ENCODE measurements at regions not wholly inside any gene's neighbourhood (a gene's known extent, or its start where the extent isn't known, plus 50 kb on each side); places are given as distances from the start of the nearest gene placed in this dataset.

GRCh38 chr10:78146200-78146599 lies 112.5 kb downstream of the RPS24 start:
- no peak overlapping the region for H3K27ac ChIP-seq
- TF ChIP-seq ZFX (IDR thresholded peaks at IDR 0.05; ENCODE audit: borderline replicate concordance) (no peak), CTCF (IDR thresholded peaks at IDR 0.05) (no peak)

- no peak overlapping the region for H3K27ac ChIP-seq
- TF ChIP-seq CTCF (IDR thresholded peaks at IDR 0.05) (no peak), ZFX (IDR thresholded peaks at IDR 0.05; ENCODE audit: borderline replicate concordance) (no peak)
Measured at GRCh38 chr10:78147202-78147601, 113.5 kb downstream of the RPS24 start.

GRCh38 chr10:78148216-78148960 lies 114.7 kb downstream of the RPS24 start:
- no peak for TF ChIP-seq ZFX (IDR thresholded peaks at IDR 0.05; ENCODE audit: borderline replicate concordance)
- no peak for TF ChIP-seq CTCF (IDR thresholded peaks at IDR 0.05)
- no peak overlapping the region for H3K27ac ChIP-seq

GRCh38 chr10:78148961-78149612 lies 115.4 kb downstream of the RPS24 start:
- TF ChIP-seq CTCF (IDR thresholded peaks at IDR 0.05), result no peak
- no peak for TF ChIP-seq ZFX (IDR thresholded peaks at IDR 0.05; ENCODE audit: borderline replicate concordance)

GRCh38 chr10:78150756-78151155 lies 117.1 kb downstream of the RPS24 start:
- no peak overlapping the region for H3K27ac ChIP-seq
- TF ChIP-seq CTCF (IDR thresholded peaks at IDR 0.05), result no peak
- TF ChIP-seq ZFX (IDR thresholded peaks at IDR 0.05; ENCODE audit: borderline replicate concordance), result no peak

More at GRCh38 chr10:78148961-78149612, 115.4 kb downstream of the RPS24 start:
- no peak overlapping the region for H3K27ac ChIP-seq

- TF ChIP-seq ZFX (IDR thresholded peaks at IDR 0.05; ENCODE audit: borderline replicate concordance) (no peak), CTCF (IDR thresholded peaks at IDR 0.05) (no peak)
Measured at GRCh38 chr10:78155722-78156121, 122.1 kb downstream of the RPS24 start.

GRCh38 chr10:78160591-78160990 lies 126.9 kb downstream of the RPS24 start:
- no peak overlapping the region for H3K27ac ChIP-seq
- TF ChIP-seq ZFX (IDR thresholded peaks at IDR 0.05; ENCODE audit: borderline replicate concordance) (no peak), CTCF (IDR thresholded peaks at IDR 0.05) (no peak)

More at GRCh38 chr10:78155722-78156121, 122.1 kb downstream of the RPS24 start:
- H3K27ac ChIP-seq, result no peak overlapping the region

All from 22Rv1 (cell line).